ENCODE measurements at regions not wholly inside any gene's neighbourhood (a gene's known extent, or its start where the extent isn't known, plus 50 kb on each side); places are given as distances from the start of the nearest gene placed in this dataset.

- TF ChIP-seq ETV6 (CRISPR knock-in tag; IDR thresholded peaks at IDR 0.05) (no peak), ZBTB43 (CRISPR knock-in tag; IDR thresholded peaks at IDR 0.05) (no peak), ZNF219 (CRISPR knock-in tag; IDR thresholded peaks at IDR 0.05; ENCODE audit: borderline replicate concordance) (no peak), ZNF671 (CRISPR knock-in tag; IDR thresholded peaks at IDR 0.05) (no peak), ZNF138 (CRISPR knock-in tag; conservative IDR thresholded peaks at IDR 0.05) (no peak)
Observed at GRCh38 chr3:180223268-180223667, 186.5 kb upstream of the PEX5L start (continued).

- DNase-seq (ENCODE audit: low spot score), result no peak
- Mint-ChIP-seq H3K9me3 (peaks cover 90% of the 10 kb centered on the region), H3K4me3 (no peak overlapping the region), H3K36me3 (peaks cover 73% of the 10 kb centered on the region), H3K27me3 (ENCODE audit: low read depth) (0 out of 2 replicates have a peak, but pooled peaks cover 2% of the 10 kb centered on the region), H3K4me1 (no peaks in the 10 kb centered on the region), H3K27ac (no peak overlapping the region)
- no peak for TF ChIP-seq GTF2I (CRISPR knock-in tag; conservative IDR thresholded peaks at IDR 0.05)
- TF ChIP-seq E2F5 (CRISPR knock-in tag; IDR thresholded peaks at IDR 0.05), result no peak
- TF ChIP-seq HMGA2 (CRISPR knock-in tag; IDR thresholded peaks at IDR 0.05), result no peak
- TF ChIP-seq, protein P1, sequence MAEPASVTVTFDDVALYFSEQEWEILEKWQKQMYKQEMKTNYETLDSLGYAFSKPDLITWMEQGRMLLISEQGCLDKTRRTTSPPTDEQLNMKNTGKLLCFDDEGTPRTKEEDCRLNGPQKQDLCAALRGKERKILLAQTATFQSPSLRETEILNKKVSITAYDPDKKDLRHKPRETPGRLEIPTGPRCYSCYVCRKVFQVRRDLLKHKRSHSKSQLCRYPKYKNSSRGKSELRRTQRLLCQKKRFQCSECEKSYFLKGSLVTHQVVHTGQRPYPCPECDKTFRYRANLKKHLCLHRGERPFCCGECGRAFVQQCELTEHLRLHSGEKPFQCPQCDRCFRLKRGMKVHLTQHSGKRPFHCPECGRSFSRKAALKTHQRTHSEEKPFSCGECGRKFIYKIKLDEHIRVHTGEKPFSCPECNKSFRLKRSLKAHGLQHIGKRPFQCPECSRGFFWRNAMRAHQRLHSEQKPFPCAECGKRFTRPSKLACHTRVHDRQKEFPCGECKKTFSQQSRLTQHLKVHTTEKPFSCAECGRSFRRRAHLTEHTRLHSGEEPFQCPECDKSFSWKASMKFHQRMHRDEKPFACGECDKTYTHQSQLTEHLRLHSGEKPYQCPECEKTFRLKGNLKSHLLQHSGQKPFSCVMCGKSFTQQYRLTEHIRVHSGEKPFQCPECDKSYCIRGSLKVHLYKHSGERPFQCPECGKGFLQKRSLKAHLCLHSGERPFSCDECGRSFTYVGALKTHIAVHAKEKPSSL (CRISPR knock-in tag; conservative IDR thresholded peaks at IDR 0.05), result no peak
- TF ChIP-seq, protein P2, sequence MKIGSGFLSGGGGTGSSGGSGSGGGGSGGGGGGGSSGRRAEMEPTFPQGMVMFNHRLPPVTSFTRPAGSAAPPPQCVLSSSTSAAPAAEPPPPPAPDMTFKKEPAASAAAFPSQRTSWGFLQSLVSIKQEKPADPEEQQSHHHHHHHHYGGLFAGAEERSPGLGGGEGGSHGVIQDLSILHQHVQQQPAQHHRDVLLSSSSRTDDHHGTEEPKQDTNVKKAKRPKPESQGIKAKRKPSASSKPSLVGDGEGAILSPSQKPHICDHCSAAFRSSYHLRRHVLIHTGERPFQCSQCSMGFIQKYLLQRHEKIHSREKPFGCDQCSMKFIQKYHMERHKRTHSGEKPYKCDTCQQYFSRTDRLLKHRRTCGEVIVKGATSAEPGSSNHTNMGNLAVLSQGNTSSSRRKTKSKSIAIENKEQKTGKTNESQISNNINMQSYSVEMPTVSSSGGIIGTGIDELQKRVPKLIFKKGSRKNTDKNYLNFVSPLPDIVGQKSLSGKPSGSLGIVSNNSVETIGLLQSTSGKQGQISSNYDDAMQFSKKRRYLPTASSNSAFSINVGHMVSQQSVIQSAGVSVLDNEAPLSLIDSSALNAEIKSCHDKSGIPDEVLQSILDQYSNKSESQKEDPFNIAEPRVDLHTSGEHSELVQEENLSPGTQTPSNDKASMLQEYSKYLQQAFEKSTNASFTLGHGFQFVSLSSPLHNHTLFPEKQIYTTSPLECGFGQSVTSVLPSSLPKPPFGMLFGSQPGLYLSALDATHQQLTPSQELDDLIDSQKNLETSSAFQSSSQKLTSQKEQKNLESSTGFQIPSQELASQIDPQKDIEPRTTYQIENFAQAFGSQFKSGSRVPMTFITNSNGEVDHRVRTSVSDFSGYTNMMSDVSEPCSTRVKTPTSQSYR (CRISPR knock-in tag; IDR thresholded peaks at IDR 0.05), result no peak
- TF ChIP-seq OVOL2 (CRISPR knock-in tag; IDR thresholded peaks at IDR 0.05; ENCODE audit: borderline replicate concordance), result no peak
- TF ChIP-seq, protein P3, sequence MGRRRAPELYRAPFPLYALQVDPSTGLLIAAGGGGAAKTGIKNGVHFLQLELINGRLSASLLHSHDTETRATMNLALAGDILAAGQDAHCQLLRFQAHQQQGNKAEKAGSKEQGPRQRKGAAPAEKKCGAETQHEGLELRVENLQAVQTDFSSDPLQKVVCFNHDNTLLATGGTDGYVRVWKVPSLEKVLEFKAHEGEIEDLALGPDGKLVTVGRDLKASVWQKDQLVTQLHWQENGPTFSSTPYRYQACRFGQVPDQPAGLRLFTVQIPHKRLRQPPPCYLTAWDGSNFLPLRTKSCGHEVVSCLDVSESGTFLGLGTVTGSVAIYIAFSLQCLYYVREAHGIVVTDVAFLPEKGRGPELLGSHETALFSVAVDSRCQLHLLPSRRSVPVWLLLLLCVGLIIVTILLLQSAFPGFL (CRISPR knock-in tag; IDR thresholded peaks at IDR 0.05; ENCODE audit: borderline replicate concordance), result no peak
- no peak for TF ChIP-seq SMAD3 (CRISPR knock-in tag; IDR thresholded peaks at IDR 0.05; ENCODE audit: borderline replicate concordance)
- no peak for TF ChIP-seq NFATC4 (CRISPR knock-in tag; IDR thresholded peaks at IDR 0.05)
- no peak for TF ChIP-seq TCF7 (CRISPR knock-in tag; IDR thresholded peaks at IDR 0.05; ENCODE audit: low read depth)
- ChIA-PET POLR2A (no interaction called here), CTCF (no interaction called here)
- ATAC-seq, result no peak
Observed at GRCh38 chr3:180229113-180229512, 192.4 kb upstream of the PEX5L start.

- no peaks in the 10 kb centered on the region for H3K27me3 Mint-ChIP-seq (ENCODE audit: low read depth)
- no peaks in the 10 kb centered on the region for H3K4me1 Mint-ChIP-seq
Observed at GRCh38 chr3:180239939-180240338, 203.2 kb upstream of the PEX5L start.

More at GRCh38 chr3:180239939-180240338, 203.2 kb upstream of the PEX5L start:
- no peak for ATAC-seq
- DNase-seq (ENCODE audit: low spot score), result no peak
- Mint-ChIP-seq H3K9me3 (peaks cover 22% of the 10 kb centered on the region), H3K27ac (no peak overlapping the region), H3K36me3 (peaks cover 19% of the 10 kb centered on the region), H3K4me3 (no peak overlapping the region)
- TF ChIP-seq FOXP1 (CRISPR knock-in tag; IDR thresholded peaks at IDR 0.05; ENCODE audit: borderline replicate concordance) (no peak), ETV6 (CRISPR knock-in tag; IDR thresholded peaks at IDR 0.05) (no peak)
- TF ChIP-seq, protein P3 (CRISPR knock-in tag; IDR thresholded peaks at IDR 0.05; ENCODE audit: borderline replicate concordance), result no peak
- POLR2A ChIA-PET, result no interaction called here
- CTCF ChIA-PET, result no interaction called here

Data from WTC11 (cell line).